HEK293T (cell line): ENCODE measurements at regions not wholly inside any gene's neighbourhood (a gene's known extent, or its start where the extent isn't known, plus 50 kb on each side); places are given as distances from the start of the nearest gene placed in this dataset.
A peak's percentile ranks its signal among the peaks of the same experiment; 100 is the strongest.

Experiments used
- CTCF ChIA-PET: fragments of 350-600 bp; formaldehyde crosslinking; extraction: SDS; loops from one replicate; lab custom pipeline; 2021; ENCODE audit warnings: antibody characterized with exemption, inconsistent platforms; lab: Yijun Ruan, JAX
- POLR2A ChIA-PET: fragments of 350-600 bp; formaldehyde crosslinking; extraction: SDS; loops from one replicate; lab custom pipeline; 2020; ENCODE audit warnings: antibody characterized with exemption, inconsistent platforms; lab: Yijun Ruan, JAX
- DNase-seq: peaks from one replicate; pipeline ENCODE4 v3.0.0; 2012; ENCODE audit warnings: mixed read lengths; ENCODE audit errors: extremely low spot score
- ARNT ChIP-seq: fragments of 450-650 bp; IDR thresholded peaks from 2 replicates; pipeline ENCODE4 v1.6.1; 2017; ENCODE audit warnings: mild to moderate bottlenecking
- BHLHE40 ChIP-seq: fragments of 450-650 bp; IDR thresholded peaks from 2 replicates; pipeline ENCODE4 v1.6.1; 2016; ENCODE audit warnings: mild to moderate bottlenecking, moderate library complexity, borderline replicate concordance
- CTBP1 ChIP-seq: fragments of 450-650 bp; IDR thresholded peaks from 2 replicates; pipeline ENCODE4 v1.6.1; 2016; ENCODE audit warnings: borderline replicate concordance
- ELF4 ChIP-seq: fragments of 450-650 bp; IDR thresholded peaks from 2 replicates; pipeline ENCODE4 v1.6.1; 2017; ENCODE audit warnings: antibody characterized with exemption
- FOXA1 ChIP-seq: fragments of 450-650 bp; IDR thresholded peaks from 2 replicates; pipeline ENCODE4 v1.6.1; 2016; ENCODE audit warnings: mild to moderate bottlenecking
- FOXK2 ChIP-seq: fragments of 450-650 bp; IDR thresholded peaks from 2 replicates; pipeline ENCODE4 v1.6.1; 2016; ENCODE audit warnings: mild to moderate bottlenecking
- FOXM1 ChIP-seq: fragments of 450-650 bp; IDR thresholded peaks from 2 replicates; pipeline ENCODE4 v1.6.1; 2017; ENCODE audit warnings: mild to moderate bottlenecking, borderline replicate concordance
- HDGF ChIP-seq: fragments of 450-650 bp; IDR thresholded peaks from 2 replicates; pipeline ENCODE4 v1.6.1; 2017; ENCODE audit warnings: antibody characterized with exemption, borderline replicate concordance
- L3MBTL2 ChIP-seq: fragments of 450-650 bp; conservative IDR thresholded peaks from 2 replicates; pipeline ENCODE4 v1.6.1; 2016; ENCODE audit warnings: mild to moderate bottlenecking
- LEF1 ChIP-seq: fragments of 450-650 bp; IDR thresholded peaks from 2 replicates; pipeline ENCODE4 v1.6.1; 2017; ENCODE audit warnings: mild to moderate bottlenecking, borderline replicate concordance
- NFRKB ChIP-seq: fragments of 450-650 bp; IDR thresholded peaks from 2 replicates; pipeline ENCODE4 v1.6.1; 2016; ENCODE audit warnings: mild to moderate bottlenecking, moderate library complexity
- PKNOX1 ChIP-seq: fragments of 450-650 bp; IDR thresholded peaks from 2 replicates; pipeline ENCODE4 v1.6.1; 2016
- SP1 ChIP-seq: fragments of 450-650 bp; IDR thresholded peaks from 2 replicates; pipeline ENCODE4 v1.6.1; 2017
- SUZ12 ChIP-seq: fragments of 450-650 bp; IDR thresholded peaks from 2 replicates; pipeline ENCODE4 v1.6.1; 2016; ENCODE audit warnings: mild to moderate bottlenecking
- TARDBP ChIP-seq: fragments of 450-650 bp; IDR thresholded peaks from 2 replicates; pipeline ENCODE4 v1.6.1; 2016
- ZNF384 ChIP-seq: fragments of 450-650 bp; IDR thresholded peaks from 2 replicates; pipeline ENCODE4 v1.6.1; 2016

GRCh38 chr1:10958614-10959013 lies 53.8 kb upstream of the TARDBP start:
- DNase-seq: no peak
- ChIA-PET POLR2A (no interaction called here), CTCF (no interaction called here)
- no peak for TF ChIP-seq FOXA1
- no peak for TF ChIP-seq HDGF
- TF ChIP-seq PKNOX1: no peak
- TF ChIP-seq SP1: no peak
- no peak for TF ChIP-seq SUZ12
- TF ChIP-seq BHLHE40: no peak
- TF ChIP-seq FOXM1: no peak
- TF ChIP-seq LEF1: no peak
- TF ChIP-seq ZNF384: no peak
- TF ChIP-seq ELF4: no peak
- no peak for TF ChIP-seq NFRKB
- TF ChIP-seq TARDBP: no peak
- TF ChIP-seq ARNT: no peak
- no peak for TF ChIP-seq CTBP1
- no peak for TF ChIP-seq FOXK2
- TF ChIP-seq L3MBTL2: no peak

GRCh38 chr1:10960411-10961299 lies 51.8 kb upstream of the TARDBP start:
- POLR2A ChIA-PET: no interaction called here

GRCh38 chr1:10961300-10961833 lies 51.1 kb upstream of the TARDBP start:
- CTCF ChIA-PET: interaction anchor here (0.5 kb wide), 1 partner anchor 17 kb away, joined by 6 read pairs; no protein-coding TSS in a partner anchor
- no peak for TF ChIP-seq ARNT
- no peak for TF ChIP-seq ELF4
- no peak for TF ChIP-seq LEF1
- TF ChIP-seq PKNOX1: no peak
- TF ChIP-seq BHLHE40: no peak
- no peak for TF ChIP-seq NFRKB
- no peak for TF ChIP-seq FOXA1
- TF ChIP-seq CTBP1: no peak
- no peak for TF ChIP-seq FOXM1
- TF ChIP-seq ZNF384: no peak
- TF ChIP-seq TARDBP: no peak
- no peak for DNase-seq
- POLR2A ChIA-PET: no interaction called here

More at GRCh38 chr1:10960411-10961299, 51.8 kb upstream of the TARDBP start:
- TF ChIP-seq ZNF384 (no peak), ARNT (peak; percentile 17; the same call in 1 of the 2 replicates), SP1 (no peak), FOXA1 (no peak)
- peak; percentile 90 for DNase-seq
- CTCF ChIA-PET: interaction anchor here (1.1 kb wide), 1 partner anchor 34 kb away, joined by 3 read pairs; no protein-coding TSS in a partner anchor

GRCh38 chr1:10962483-10962882 lies 50.0 kb upstream of the TARDBP start:
- ChIA-PET POLR2A (no interaction called here), CTCF (interaction anchor here (0.6 kb wide), 1 partner anchor 46 kb away, joined by 3 read pairs; no protein-coding TSS in a partner anchor)
- TF ChIP-seq LEF1 (no peak), ZNF384 (no peak), FOXM1 (no peak), L3MBTL2 (no peak), ELF4 (no peak), SUZ12 (no peak), FOXK2 (no peak), HDGF (no peak), SP1 (no peak), ARNT (no peak)
- no peak for DNase-seq
